D721Med (cell line): ENCODE measurements at regions not wholly inside any gene's neighbourhood (a gene's known extent, or its start where the extent isn't known, plus 50 kb on each side); places are given as distances from the start of the nearest gene placed in this dataset.
"Not testable (repeated sequence)": the region's sequence is repeated elsewhere in the genome, so short reads cannot be mapped to it uniquely, and the experiment has no call there.

Experiments
- DNase-seq: peaks from one replicate; pipeline ENCODE4 v3.0.0; 2011; ENCODE audit warnings: low spot score; ENCODE audit not compliant: insufficient read length
- FAIRE-seq: peaks from 2 replicates; lab custom pipeline; 2011; peaks lifted over from hg19 to GRCh38; lab: Jason Lieb, UNC
- TF ChIP-seq, protein P1 (sequence below): IDR thresholded peaks from 2 replicates; pipeline ENCODE4 v1.5.1; 2012; ENCODE audit warnings: mild to moderate bottlenecking, control low read depth; ENCODE audit not compliant: insufficient read depth; ENCODE audit errors: missing control alignments

- TF ChIP-seq, protein P1, sequence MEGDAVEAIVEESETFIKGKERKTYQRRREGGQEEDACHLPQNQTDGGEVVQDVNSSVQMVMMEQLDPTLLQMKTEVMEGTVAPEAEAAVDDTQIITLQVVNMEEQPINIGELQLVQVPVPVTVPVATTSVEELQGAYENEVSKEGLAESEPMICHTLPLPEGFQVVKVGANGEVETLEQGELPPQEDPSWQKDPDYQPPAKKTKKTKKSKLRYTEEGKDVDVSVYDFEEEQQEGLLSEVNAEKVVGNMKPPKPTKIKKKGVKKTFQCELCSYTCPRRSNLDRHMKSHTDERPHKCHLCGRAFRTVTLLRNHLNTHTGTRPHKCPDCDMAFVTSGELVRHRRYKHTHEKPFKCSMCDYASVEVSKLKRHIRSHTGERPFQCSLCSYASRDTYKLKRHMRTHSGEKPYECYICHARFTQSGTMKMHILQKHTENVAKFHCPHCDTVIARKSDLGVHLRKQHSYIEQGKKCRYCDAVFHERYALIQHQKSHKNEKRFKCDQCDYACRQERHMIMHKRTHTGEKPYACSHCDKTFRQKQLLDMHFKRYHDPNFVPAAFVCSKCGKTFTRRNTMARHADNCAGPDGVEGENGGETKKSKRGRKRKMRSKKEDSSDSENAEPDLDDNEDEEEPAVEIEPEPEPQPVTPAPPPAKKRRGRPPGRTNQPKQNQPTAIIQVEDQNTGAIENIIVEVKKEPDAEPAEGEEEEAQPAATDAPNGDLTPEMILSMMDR: no peak
- DNase-seq (no peak), FAIRE-seq (no peak)
These were observed 79.4 kb upstream of the ADRB2 start for GRCh38 chr5:148746826-148747535.

GRCh38 chr5:148747536-148747906, 78.9 kb upstream of the ADRB2 start:
- TF ChIP-seq, protein P1: no peak
- no peak for FAIRE-seq
- DNase-seq: no peak

DNA sequence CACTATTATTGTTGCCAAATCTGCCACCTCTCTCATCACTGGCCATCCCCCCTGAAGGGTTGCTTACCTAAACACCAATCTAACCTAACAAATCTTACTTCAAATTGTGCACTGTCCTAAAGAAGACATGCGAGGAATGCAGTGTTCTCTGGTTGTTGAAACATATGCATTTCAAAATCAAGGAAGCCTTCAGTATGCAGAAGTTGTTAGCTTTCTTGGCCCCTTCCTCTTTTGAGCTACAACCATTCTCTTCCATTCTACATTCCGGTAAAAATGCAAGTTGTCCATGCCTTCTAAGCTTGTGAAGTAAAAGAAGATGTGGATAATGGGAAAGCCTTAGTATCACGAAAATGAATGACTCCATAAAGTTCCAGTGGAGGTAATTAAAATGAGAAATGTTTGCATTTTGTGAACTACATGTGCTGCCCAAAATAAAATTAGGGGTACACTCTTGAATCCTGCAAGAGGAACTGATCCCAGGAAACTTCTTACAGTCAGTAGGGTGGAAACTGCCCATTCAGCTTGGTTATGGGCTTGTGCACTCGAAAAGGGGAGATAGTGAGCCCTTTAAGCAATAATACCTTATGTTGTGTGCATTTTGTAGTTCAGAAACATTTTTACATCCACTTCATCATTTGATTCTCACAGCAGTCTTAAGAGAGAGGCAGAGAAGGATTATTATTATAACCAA, 77.6 kb upstream of the ADRB2 start:
- DNase-seq (no peak), FAIRE-seq (no peak)
- TF ChIP-seq, protein P1: no peak

GRCh38 chr5:148750614-148751013, 75.8 kb upstream of the ADRB2 start:
- TF ChIP-seq, protein P1: no peak
- FAIRE-seq: no peak
- no peak for DNase-seq

- no peak for DNase-seq
- FAIRE-seq: no peak
- TF ChIP-seq, protein P1: no peak
These were observed 75.4 kb upstream of the ADRB2 start for GRCh38 chr5:148751025-148751424.

DNA sequence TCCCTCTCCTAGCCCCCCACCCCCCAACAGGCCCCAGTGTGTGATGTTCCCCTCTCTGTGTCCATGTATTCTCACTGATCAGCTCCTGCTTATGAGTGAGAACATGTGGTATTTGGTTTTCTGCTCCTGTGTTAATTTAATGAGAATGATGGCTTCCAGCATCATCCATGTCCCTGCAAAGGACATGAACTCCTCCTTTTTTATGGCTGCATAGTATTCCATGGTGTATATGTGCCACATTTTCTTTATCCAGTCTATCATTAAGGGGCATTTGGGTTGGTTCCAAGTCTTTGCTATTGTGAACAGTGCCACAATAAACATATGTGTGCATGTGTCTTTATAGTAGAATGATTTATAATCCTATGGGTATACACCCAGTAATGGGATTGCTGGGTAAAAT, 74.0 kb upstream of the ADRB2 start:
- DNase-seq, FAIRE-seq: not testable (repeated sequence)

GRCh38 chr5:148759101-148759500, 67.3 kb upstream of the ADRB2 start:
- DNase-seq (no peak), FAIRE-seq (no peak)
- TF ChIP-seq, protein P1: no peak
